Hindlimb muscle (tissue), 1 donor: ENCODE measurements at regions not wholly inside any gene's neighbourhood (a gene's known extent, or its start where the extent isn't known, plus 50 kb on each side); places are given as distances from the start of the nearest gene placed in this dataset.
"Not testable (repeated sequence)": the region's sequence is repeated elsewhere in the genome, so short reads cannot be mapped to it uniquely, and the experiment has no call there.

Source experiments
- DNase-seq: peaks from one replicate; pipeline ENCODE4 v3.0.0-alpha.2; 2013

- no peak for DNase-seq
These were observed 707.5 kb upstream of the ACTRT1 start for GRCh38 chrX:128759745-128760144.

- DNase-seq: no peak
These were observed 707.0 kb upstream of the ACTRT1 start for GRCh38 chrX:128759177-128759576.

DNA sequence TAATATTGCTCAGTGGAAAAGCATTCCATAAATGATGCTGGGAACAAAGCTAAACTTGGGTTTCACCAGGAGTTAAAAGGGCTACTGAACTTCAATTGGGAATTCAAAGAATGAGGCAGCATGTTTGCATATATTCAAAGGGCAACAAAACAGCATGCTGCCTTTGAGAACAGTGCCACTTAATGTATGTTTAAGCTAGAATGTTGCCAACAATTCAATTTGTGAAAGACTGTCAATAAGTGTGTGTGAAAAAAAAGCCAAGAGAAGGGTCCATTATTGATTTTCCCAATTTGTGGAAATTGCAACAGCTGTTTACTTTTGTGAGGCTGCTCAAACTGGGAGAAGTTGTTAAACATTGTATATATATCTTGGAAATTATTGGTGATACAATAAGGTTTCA lies 701.9 kb upstream of the ACTRT1 start:
- no peak for DNase-seq

- DNase-seq: no peak
These were observed 687.3 kb upstream of the ACTRT1 start for GRCh38 chrX:128739539-128739938.

DNA sequence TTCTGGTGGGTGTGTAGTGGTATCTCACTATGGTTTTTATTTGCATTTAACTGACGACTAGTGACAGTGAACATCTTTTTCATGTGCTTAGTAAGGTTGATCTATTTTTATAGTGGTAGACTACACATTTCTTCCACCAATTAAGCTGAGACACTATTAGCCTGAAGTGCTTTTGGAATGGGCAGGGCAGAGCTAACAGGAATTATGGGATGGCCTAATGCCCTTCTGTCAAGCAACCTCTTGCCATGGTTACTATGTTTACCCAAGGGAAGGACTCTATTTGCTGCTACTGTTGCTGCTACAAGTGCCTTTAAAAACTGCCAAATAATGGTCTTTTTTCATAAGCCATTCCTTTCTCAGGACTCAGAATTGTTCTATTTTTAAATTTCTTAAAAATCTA lies 676.7 kb upstream of the ACTRT1 start:
- DNase-seq: no peak

- no peak for DNase-seq
These were observed 665.7 kb upstream of the ACTRT1 start for GRCh38 chrX:128717635-128718578.

DNA sequence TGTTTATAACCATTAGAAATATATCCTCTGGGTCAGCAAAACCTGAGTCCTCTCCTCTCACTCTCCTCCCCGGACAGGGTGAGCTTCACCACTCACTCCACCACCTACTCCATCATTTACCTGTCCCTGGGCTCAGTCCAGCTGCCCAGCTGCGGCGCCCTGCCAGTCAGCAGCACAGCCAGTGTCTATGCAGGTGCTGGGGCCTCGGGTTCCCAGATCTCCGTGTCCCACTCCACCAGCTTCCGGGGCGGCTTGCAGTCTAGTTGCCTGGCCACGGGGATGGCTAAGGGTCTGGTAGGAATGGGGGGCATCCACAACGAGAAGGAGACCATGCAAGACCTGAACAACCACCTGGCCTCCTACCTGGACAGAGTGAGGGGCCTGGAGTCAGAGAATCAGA lies 662.2 kb upstream of the ACTRT1 start:
- DNase-seq: no peak

GRCh38 chrX:128699716-128700285 lies 647.6 kb upstream of the ACTRT1 start:
- DNase-seq: no peak

GRCh38 chrX:128698573-128699181 lies 646.5 kb upstream of the ACTRT1 start:
- peak; percentile 74 for DNase-seq

GRCh38 chrX:128691872-128692271 lies 639.7 kb upstream of the ACTRT1 start:
- no peak for DNase-seq

- DNase-seq: no peak
These were observed 633.2 kb upstream of the ACTRT1 start for GRCh38 chrX:128685387-128685786.

DNA sequence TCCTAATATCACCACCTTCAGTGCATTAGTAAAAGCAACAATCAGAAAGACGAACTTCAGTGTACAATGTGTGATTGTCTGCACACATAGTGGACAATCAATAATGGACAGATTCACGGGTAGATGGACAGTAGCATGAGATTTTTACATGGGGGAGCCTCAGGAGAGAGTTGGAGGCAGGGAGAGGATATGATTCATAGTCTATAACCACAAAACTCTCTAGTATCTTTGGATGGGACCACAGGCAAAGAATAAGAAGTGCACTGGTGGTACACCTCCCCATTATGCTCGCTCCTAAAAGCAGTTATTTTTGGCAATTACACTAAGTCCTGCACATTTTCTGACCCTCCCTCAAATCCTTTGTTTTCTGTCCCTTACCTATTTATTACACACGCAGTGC lies 624.4 kb upstream of the ACTRT1 start:
- DNase-seq: no peak

DNA sequence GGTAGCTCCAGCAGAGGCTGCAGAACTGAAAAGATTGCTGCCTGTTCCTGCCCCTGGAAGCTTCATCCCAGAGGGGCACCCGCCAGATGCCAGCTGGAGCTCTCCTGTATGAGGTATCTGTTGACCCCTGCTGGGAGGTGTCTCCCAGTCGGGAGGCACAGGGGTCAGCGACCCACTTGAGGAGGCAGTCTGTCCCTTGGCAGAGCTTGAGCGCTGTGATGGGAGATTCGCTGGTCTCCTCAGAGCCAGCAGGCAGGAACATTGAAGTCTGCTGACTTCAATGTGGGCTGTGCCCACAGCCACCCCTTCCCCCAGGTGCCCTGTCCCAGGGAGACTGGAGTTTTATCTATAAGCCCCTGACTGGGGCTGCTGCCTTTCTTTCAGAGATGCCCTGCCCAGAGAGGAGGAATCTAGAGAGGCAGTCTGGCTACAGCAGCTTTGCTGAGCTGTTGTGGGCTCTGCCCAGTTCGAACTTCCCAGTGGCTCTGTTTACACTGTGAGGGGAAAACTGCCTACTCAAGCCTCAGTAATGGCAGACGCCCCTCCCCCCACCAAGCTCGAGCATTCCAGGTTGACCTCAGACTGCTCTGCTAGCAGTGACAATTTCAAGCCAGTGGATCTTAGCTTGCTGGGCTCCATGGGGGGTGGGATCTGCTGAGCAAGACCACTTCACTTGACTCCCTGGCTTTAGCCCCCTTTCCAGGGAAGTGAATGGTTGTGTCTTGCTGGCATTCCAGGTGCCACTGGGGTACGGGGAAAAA lies 622.3 kb upstream of the ACTRT1 start:
- not testable (repeated sequence) for DNase-seq

- peak; percentile 28 for DNase-seq
These were observed 612.0 kb upstream of the ACTRT1 start for GRCh38 chrX:128664211-128664610.

DNA sequence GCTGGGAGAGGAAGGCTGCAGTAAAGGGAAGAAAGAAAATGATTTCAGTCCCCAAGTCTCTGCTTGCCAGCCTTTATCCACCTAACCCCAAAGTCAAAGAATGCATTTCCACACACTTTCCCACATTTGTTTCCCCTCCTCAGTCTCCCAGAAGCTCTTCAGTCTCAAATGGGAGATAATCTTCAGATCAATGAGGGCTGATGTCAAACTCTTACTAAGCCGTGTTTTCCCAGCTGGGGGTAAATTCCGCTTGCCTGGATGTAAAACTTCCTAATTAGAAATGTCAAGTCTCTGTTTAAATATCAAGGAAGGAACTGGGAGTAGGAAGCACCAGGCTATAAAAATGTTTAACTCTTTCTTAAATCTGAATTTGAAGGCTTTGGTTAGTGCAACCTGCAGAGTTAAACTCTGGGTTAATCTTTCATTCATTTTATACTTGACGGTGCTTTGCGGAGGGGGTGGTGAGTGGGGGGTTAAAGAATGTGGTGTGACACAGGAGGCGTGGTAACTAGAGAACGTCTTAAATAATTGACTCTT lies 601.4 kb upstream of the ACTRT1 start:
- DNase-seq: no peak

GRCh38 chrX:128650326-128650725 lies 598.1 kb upstream of the ACTRT1 start:
- DNase-seq: no peak

- no peak for DNase-seq
These were observed 582.6 kb upstream of the ACTRT1 start for GRCh38 chrX:128634754-128635153.

GRCh38 chrX:128623361-128623760 lies 571.2 kb upstream of the ACTRT1 start:
- no peak for DNase-seq

DNA sequence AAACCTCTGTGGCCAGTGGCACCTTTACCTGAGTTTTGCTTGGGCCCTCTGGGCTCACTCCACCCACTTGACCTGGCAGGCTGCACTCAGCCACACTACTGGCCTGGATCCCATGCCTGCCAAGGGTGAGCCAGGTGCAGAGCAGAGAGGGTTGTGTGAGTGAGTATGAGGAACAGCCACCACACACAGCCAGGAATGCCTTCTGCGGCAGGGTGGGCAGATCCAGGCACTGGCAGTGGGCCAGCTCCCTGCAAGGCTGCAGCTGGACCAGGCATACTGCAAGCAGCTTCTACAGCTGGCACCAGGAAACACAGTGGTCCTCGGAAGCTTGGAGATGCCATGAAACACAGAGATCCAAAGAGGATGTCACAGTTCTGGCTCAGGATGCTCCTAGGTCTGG lies 570.1 kb upstream of the ACTRT1 start:
- no peak for DNase-seq

DNA sequence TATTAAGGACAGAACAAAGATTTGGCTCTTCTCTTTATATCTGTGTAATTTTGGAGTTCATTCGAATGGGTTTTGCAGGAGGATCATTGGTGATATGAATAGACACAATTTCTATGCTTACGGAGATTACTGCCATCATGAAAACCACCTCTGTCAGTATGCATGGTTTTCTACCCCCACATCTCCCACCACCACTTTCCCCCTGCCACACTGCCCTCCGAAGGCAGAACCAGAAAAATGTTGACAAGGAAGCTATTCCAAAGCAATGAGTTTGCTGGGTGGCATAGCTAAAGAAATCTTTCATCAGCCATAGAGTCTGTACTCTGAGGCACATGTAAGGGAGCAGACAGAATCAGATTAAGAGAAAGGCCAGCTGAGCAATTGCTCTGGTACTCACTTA lies 567.3 kb upstream of the ACTRT1 start:
- DNase-seq: no peak

DNA sequence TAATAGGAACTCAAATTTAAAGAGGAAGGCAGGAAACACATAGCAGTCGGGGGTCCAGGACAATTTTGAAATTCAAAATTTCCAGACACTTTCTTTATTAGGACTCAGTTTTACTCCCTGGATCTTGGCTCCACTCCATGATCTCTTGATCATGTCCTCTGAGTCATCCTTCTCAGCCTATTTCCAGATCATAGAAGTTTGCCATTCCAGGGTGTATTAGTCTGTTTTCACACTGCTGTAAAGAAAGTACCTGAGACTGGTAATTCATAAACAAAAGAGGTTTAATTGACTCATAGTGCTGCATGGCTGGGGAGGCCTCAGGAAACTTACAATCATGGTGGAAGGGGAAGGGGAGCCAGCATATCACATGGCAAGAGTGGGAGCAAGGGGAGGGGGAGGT lies 564.7 kb upstream of the ACTRT1 start:
- no peak for DNase-seq

GRCh38 chrX:128606817-128607216 lies 554.6 kb upstream of the ACTRT1 start:
- not testable (repeated sequence) for DNase-seq

DNA sequence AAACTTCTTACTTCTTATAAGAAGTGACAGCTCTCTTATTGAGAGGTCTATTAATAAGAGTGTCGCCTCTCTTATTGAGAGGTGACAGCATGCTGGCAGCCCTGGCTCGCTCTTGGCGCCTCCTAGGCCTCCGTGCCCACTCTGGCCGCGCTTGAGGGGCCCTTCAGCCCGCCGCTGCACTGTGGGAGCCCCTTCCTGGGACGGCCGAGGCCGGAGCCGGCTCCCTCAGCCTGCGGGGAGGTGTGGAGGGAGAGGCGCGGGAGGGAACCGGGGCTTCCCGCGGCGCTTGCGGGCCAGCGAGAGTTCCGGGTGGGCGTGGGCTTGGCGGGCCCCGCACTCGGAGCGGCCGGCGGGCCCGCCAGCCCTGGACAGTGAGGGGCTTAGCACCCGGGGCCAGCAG lies 554.2 kb upstream of the ACTRT1 start:
- not testable (repeated sequence) for DNase-seq
